PC-3 (cell line): ENCODE measurements at regions not wholly inside any gene's neighbourhood (a gene's known extent, or its start where the extent isn't known, plus 50 kb on each side); places are given as distances from the start of the nearest gene placed in this dataset.

ENCODE experiments used
- ATAC-seq: fragments of 200-7000 bp; cut with Tn5 transposase; 2 replicates; pipeline ENCODE4 v1.9.1; 2020; ENCODE audit warnings: mild to moderate bottlenecking, moderate library complexity
- BruUV-seq: library from RNA; stranded (reverse); fragments of 400-500 nt; replicated peaks from 2 replicates; lab custom pipeline; 2021; lab: Mats Ljungman, UMichigan
- CTCF ChIA-PET: fragments of 300-600 bp; sonication (Branson Sonifier 250); formaldehyde crosslinking; loops from one replicate; lab custom pipeline; 2022; ENCODE audit warnings: antibody characterized with exemption; lab: Charles Lee
- POLR2A ChIA-PET: fragments of 300-600 bp; sonication (Branson Sonifier 250); formaldehyde crosslinking; loops from one replicate; lab custom pipeline; 2022; ENCODE audit warnings: antibody characterized with exemption; ENCODE audit not compliant: unreplicated experiment; lab: Charles Lee
- DNase-seq: peaks from one replicate; pipeline ENCODE4 v3.0.0-alpha.2; 2015
- H2AFZ ChIP-seq: fragments of 300-600 bp; sonication (generic); 2 replicates; pipeline ENCODE4 v1.6.0; 2016; ENCODE audit warnings: antibody characterized with exemption, low read length
- H3F3A ChIP-seq: fragments of 300-600 bp; sonication (generic); one replicate; pipeline ENCODE4 v1.6.0; 2017; ENCODE audit warnings: antibody characterized with exemption, low read length, control low read depth, mild to moderate bottlenecking; ENCODE audit not compliant: unreplicated experiment
- H3K27ac ChIP-seq: fragments of 300-600 bp; sonication (generic); 2 replicates; pipeline ENCODE4 v1.5.1; 2016; ENCODE audit warnings: mild to moderate bottlenecking, low read length
- H3K27me3 ChIP-seq: fragments of 300-600 bp; sonication (generic); 2 replicates; pipeline ENCODE4 v1.6.1; 2016; ENCODE audit warnings: low read length, mixed read lengths
- H3K36me3 ChIP-seq: fragments of 300-600 bp; sonication (generic); 2 replicates; pipeline ENCODE4 v1.6.1; 2016; ENCODE audit warnings: low read depth, mixed run types, low read length, mixed read lengths
- H3K4me1 ChIP-seq: fragments of 300-600 bp; sonication (generic); 2 replicates; pipeline ENCODE4 v1.5.1; 2016; ENCODE audit warnings: low read length; ENCODE audit not compliant: insufficient read depth
- H3K4me2 ChIP-seq: fragments of 300-600 bp; sonication (generic); 2 replicates; pipeline ENCODE4 v1.6.0; 2016; ENCODE audit warnings: low read length
- H3K4me3 ChIP-seq: fragments of 300-600 bp; sonication (generic); 2 replicates; pipeline ENCODE4 v1.5.1; 2016; ENCODE audit warnings: mild to moderate bottlenecking, low read length, mixed read lengths
- H3K79me2 ChIP-seq: fragments of 300-600 bp; sonication (generic); 2 replicates; pipeline ENCODE4 v1.6.1; 2017; ENCODE audit warnings: low read length, mixed read lengths
- H3K9ac ChIP-seq: fragments of 300-600 bp; sonication (generic); 2 replicates; pipeline ENCODE4 v1.6.0; 2016; ENCODE audit warnings: mild to moderate bottlenecking, low read length
- H3K9me2 ChIP-seq: fragments of 300-600 bp; sonication (generic); replicated peaks from 2 replicates; pipeline ENCODE4 v1.6.1; 2016; ENCODE audit warnings: mixed run types, low read length, mixed read lengths
- H3K9me3 ChIP-seq: fragments of 300-600 bp; sonication (generic); 2 replicates; pipeline ENCODE4 v1.6.1; 2016; ENCODE audit warnings: low read length, mixed read lengths
- H4K20me1 ChIP-seq: fragments of 300-600 bp; sonication (generic); 2 replicates; pipeline ENCODE4 v1.6.1; 2016; ENCODE audit warnings: low read length, mixed read lengths
- EZH2 ChIP-seq: fragments of 300-600 bp; sonication (generic); IDR thresholded peaks from one replicate; pipeline ENCODE4 v1.6.1; 2017; ENCODE audit warnings: antibody characterized with exemption, mild to moderate bottlenecking, low read length; ENCODE audit not compliant: unreplicated experiment
- EZH2phosphoT487 ChIP-seq: fragments of 300-600 bp; sonication (generic); IDR thresholded peaks from 2 replicates; pipeline ENCODE4 v1.6.1; 2018; ENCODE audit warnings: mild to moderate bottlenecking, antibody characterized with exemption, low read length, borderline replicate concordance
- intact Hi-C: fragments of 100-400 bp; cut with micrococcal nuclease; formaldehyde crosslinking; loops from 2 replicates; pipeline ENCODE4 v1.9.0; 2023
- TF ChIP-seq, protein P1 (sequence below): fragments of 300-600 bp; sonication (generic); conservative IDR thresholded peaks from 2 replicates; pipeline ENCODE4 v1.5.1; 2017; ENCODE audit warnings: antibody characterized with exemption, low read depth, mild to moderate bottlenecking, low read length

DNA sequence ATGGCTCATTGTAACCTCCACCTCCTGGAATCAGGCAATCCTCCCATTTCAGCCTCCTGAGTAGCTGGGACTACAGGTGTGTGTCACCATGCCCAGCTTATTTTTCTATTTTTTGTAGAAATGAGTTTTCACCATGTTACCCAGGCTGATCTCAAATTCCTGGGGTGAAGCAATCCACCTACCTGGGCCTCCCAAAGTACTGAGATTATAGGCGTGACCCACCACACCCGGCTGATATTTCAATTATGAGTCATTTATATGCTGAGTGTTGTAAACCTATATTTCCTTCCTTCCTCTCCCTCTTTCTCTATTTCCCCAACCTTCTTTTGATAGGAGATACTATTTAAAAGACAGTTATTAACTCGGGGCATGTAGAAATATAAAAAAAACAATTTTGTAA lies 469.6 kb upstream of the ID2 start:
- peaks cover 28% of the 10 kb centered on the region for H3K9me3 ChIP-seq
- DNase-seq, result peak; percentile 73
- no peak overlapping the region for H3K9ac ChIP-seq
- peak; percentile 93 for ATAC-seq
- H3K36me3 ChIP-seq, result peaks cover 5% of the 10 kb centered on the region; the same call in 1 of the 2 replicates
- H3K4me3 ChIP-seq, result no peak overlapping the region
- no peak for TF ChIP-seq EZH2
- TF ChIP-seq, protein P1, sequence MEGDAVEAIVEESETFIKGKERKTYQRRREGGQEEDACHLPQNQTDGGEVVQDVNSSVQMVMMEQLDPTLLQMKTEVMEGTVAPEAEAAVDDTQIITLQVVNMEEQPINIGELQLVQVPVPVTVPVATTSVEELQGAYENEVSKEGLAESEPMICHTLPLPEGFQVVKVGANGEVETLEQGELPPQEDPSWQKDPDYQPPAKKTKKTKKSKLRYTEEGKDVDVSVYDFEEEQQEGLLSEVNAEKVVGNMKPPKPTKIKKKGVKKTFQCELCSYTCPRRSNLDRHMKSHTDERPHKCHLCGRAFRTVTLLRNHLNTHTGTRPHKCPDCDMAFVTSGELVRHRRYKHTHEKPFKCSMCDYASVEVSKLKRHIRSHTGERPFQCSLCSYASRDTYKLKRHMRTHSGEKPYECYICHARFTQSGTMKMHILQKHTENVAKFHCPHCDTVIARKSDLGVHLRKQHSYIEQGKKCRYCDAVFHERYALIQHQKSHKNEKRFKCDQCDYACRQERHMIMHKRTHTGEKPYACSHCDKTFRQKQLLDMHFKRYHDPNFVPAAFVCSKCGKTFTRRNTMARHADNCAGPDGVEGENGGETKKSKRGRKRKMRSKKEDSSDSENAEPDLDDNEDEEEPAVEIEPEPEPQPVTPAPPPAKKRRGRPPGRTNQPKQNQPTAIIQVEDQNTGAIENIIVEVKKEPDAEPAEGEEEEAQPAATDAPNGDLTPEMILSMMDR, result no peak
- no peak for TF ChIP-seq EZH2phosphoT487
- POLR2A ChIA-PET, result no interaction called here
- no peak overlapping the region for H3K4me2 ChIP-seq
- no peaks in the 10 kb centered on the region for H3K79me2 ChIP-seq
- no peaks in the 10 kb centered on the region for H3K9me2 ChIP-seq
- BruUV-seq, result no TSS peak
- intact Hi-C loops, result loop anchor here (1.0 kb wide), 1 partner anchor 281 kb away; no protein-coding TSS in a partner anchor
- H3F3A ChIP-seq, result no peaks in the 10 kb centered on the region
- peak overlapping the region; percentile 13; the same call in 1 of the 2 replicates for H3K27ac ChIP-seq
- H3K4me1 ChIP-seq, result peaks cover 5% of the 10 kb centered on the region
- CTCF ChIA-PET, result no interaction called here
- no peaks in the 10 kb centered on the region for H3K27me3 ChIP-seq
- H4K20me1 ChIP-seq, result no peaks in the 10 kb centered on the region
- H2AFZ ChIP-seq, result no peak overlapping the region

DNA sequence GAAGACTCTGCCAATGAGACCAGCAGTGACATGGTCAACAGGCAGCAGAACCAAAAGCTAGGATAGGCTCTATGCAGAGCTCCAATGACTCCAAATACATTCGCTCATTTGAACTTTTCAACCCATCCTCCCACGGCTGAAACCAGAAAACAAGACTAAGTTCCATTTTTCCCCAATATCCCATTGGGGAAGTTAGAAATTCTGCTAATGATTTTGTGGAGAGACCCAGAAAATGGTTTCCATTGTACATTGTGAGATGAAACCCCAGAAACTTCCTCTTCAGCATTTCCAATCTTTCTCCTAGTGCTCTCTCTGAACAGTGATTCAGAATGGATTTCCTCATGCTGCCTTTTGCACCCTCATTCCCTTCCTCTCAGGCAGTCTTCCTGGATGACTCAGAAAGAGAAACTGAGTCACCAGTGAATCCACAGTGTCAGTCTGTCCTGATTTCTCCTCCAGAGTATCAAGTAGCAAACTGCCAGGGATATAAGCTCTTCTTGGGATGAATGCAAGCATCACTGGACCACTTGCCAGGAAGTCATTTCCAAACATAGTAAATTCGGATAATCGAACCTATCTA lies 467.7 kb upstream of the ID2 start:
- BruUV-seq, result no TSS peak
- H4K20me1 ChIP-seq, result no peaks in the 10 kb centered on the region
- H3F3A ChIP-seq, result no peaks in the 10 kb centered on the region
- peaks cover 5% of the 10 kb centered on the region for H3K4me1 ChIP-seq
- peaks cover 14% of the 10 kb centered on the region for H3K9me3 ChIP-seq
- H2AFZ ChIP-seq, result no peak overlapping the region
- H3K27ac ChIP-seq, result no peak overlapping the region
- H3K9me2 ChIP-seq, result no peaks in the 10 kb centered on the region
- intact Hi-C loops, result no loop called here
- peaks cover 5% of the 10 kb centered on the region; the same call in 1 of the 2 replicates for H3K36me3 ChIP-seq
- no peak for ATAC-seq
- H3K4me3 ChIP-seq, result no peak overlapping the region
- ChIA-PET CTCF (no interaction called here), POLR2A (interaction anchor here (0.5 kb wide), 1 partner anchor 10 kb away, joined by 12 read pairs; no protein-coding TSS in a partner anchor)
- no peaks in the 10 kb centered on the region for H3K79me2 ChIP-seq
- H3K4me2 ChIP-seq, result no peak overlapping the region
- H3K9ac ChIP-seq, result no peak overlapping the region
- no peak for TF ChIP-seq EZH2
- TF ChIP-seq, protein P1, result no peak
- TF ChIP-seq EZH2phosphoT487, result no peak
- no peak for DNase-seq
- H3K27me3 ChIP-seq, result no peaks in the 10 kb centered on the region

DNA sequence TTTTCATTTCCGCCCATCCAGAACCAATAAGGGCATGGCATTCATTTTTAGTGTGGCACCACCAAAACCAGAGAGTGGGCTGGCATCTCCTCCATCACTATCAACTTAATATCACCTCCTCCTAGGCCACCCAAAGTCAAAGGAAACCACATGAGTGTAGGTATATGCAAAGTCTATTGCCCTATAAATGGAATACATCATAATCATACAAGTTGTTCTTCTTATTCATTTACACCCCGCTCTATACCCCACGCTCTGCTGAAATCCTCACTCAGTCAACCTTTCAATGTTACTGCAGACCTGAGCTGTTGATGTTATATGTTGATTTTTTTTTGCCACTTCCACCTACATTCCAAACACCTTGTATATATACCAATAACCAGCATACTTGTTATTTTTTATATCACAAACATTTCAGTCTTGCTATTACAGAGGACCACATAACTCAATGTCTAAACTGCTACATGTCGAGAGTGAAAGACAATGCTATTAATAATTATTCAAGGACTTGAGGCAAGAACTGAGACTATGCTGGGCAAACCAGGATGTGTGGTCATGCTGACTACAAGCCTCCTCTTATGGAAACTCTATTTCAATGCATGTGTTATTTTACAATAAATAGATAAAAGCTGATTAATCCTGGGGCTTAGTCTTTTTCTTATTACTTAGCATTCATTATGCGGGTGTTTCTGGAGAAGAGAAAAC lies 466.5 kb upstream of the ID2 start:
- Histone ChIP-seq H3K9ac (no peak overlapping the region), H3K27ac (no peak overlapping the region), H3K27me3 (no peaks in the 10 kb centered on the region), H3K4me2 (no peak overlapping the region), H4K20me1 (no peaks in the 10 kb centered on the region), H3K79me2 (no peaks in the 10 kb centered on the region), H3F3A (no peaks in the 10 kb centered on the region), H3K9me3 (peaks cover 3% of the 10 kb centered on the region; the same call in 1 of the 2 replicates), H3K4me1 (peaks cover 5% of the 10 kb centered on the region), H3K4me3 (no peak overlapping the region), H2AFZ (no peak overlapping the region), H3K9me2 (no peaks in the 10 kb centered on the region), H3K36me3 (peaks cover under 1% of the 10 kb centered on the region; the same call in 1 of the 2 replicates)
- CTCF ChIA-PET, result no interaction called here
- no peak for TF ChIP-seq EZH2phosphoT487
- TF ChIP-seq EZH2, result no peak
- TF ChIP-seq, protein P1, result no peak
- DNase-seq (no peak), ATAC-seq (no peak)
- POLR2A ChIA-PET, result no interaction called here
- BruUV-seq, result no TSS peak
- intact Hi-C loops, result no loop called here
